COLO668 (cell line): ENCODE measurements at regions not wholly inside any gene's neighbourhood (a gene's known extent, or its start where the extent isn't known, plus 50 kb on each side); places are given as distances from the start of the nearest gene placed in this dataset.
A peak's percentile ranks its signal among the peaks of the same experiment; 100 is the strongest.
"Not testable (repeated sequence)": the region's sequence is repeated elsewhere in the genome, so short reads cannot be mapped to it uniquely, and the experiment has no call there.

Experiments used
- DNase-seq: peaks from one replicate; lab custom pipeline; 2025; ENCODE audit not compliant: unreplicated experiment; lab: John Stamatoyannopoulos, UW

GRCh38 chr4:9110700-9111099 lies 59.5 kb upstream of the FAM90A26 start:
- DNase-seq = not testable (repeated sequence)

- not testable (repeated sequence) for DNase-seq
Observed at GRCh38 chr4:9103148-9103524, 67.1 kb upstream of the FAM90A26 start.

- DNase-seq = not testable (repeated sequence)
Observed at GRCh38 chr4:9102471-9103147, 67.6 kb upstream of the FAM90A26 start.

GRCh38 chr4:9096330-9096729 lies 73.9 kb upstream of the FAM90A26 start:
- DNase-seq = not testable (repeated sequence)

- peak; percentile 6 for DNase-seq
Observed at GRCh38 chr4:9078796-9079195, 91.4 kb upstream of the FAM90A26 start.

- not testable (repeated sequence) for DNase-seq
Observed at GRCh38 chr4:9076974-9077373, 93.2 kb upstream of the FAM90A26 start.

- DNase-seq = not testable (repeated sequence)
Observed at GRCh38 chr4:9076486-9076885, 93.7 kb upstream of the FAM90A26 start.

GRCh38 chr4:9073371-9073770 lies 96.8 kb upstream of the FAM90A26 start:
- not testable (repeated sequence) for DNase-seq

GRCh38 chr4:9072521-9073220 lies 97.5 kb upstream of the FAM90A26 start:
- not testable (repeated sequence) for DNase-seq

GRCh38 chr4:9067923-9068322 lies 102.3 kb upstream of the FAM90A26 start:
- DNase-seq = not testable (repeated sequence)

- DNase-seq = not testable (repeated sequence)
Observed at GRCh38 chr4:9063612-9064011, 106.6 kb upstream of the FAM90A26 start.

- DNase-seq = not testable (repeated sequence)
Observed at GRCh38 chr4:9024866-9025265, 145.3 kb upstream of the FAM90A26 start.

- DNase-seq = not testable (repeated sequence)
Observed at GRCh38 chr4:9009792-9010191, 138.2 kb upstream of the HMX1 start.

- not testable (repeated sequence) for DNase-seq
Observed at GRCh38 chr4:9008407-9008806, 136.8 kb upstream of the HMX1 start.

GRCh38 chr4:9001153-9001552 lies 129.5 kb upstream of the HMX1 start:
- DNase-seq = not testable (repeated sequence)

- peak; percentile 35 for DNase-seq
Observed at GRCh38 chr4:9000505-9001001, 128.9 kb upstream of the HMX1 start.

- not testable (repeated sequence) for DNase-seq
Observed at GRCh38 chr4:8992981-8993380, 121.3 kb upstream of the HMX1 start.

- not testable (repeated sequence) for DNase-seq
Observed at GRCh38 chr4:8991449-8991848, 119.8 kb upstream of the HMX1 start.

- DNase-seq = not testable (repeated sequence)
Observed at GRCh38 chr4:8990341-8990740, 118.7 kb upstream of the HMX1 start.

GRCh38 chr4:8985786-8986185 lies 114.1 kb upstream of the HMX1 start:
- DNase-seq = not testable (repeated sequence)

- DNase-seq = not testable (repeated sequence)
Observed at GRCh38 chr4:8984641-8985040, 113.0 kb upstream of the HMX1 start.

GRCh38 chr4:8983921-8984320 lies 112.3 kb upstream of the HMX1 start:
- not testable (repeated sequence) for DNase-seq
